ENCODE measurements at regions not wholly inside any gene's neighbourhood (a gene's known extent, or its start where the extent isn't known, plus 50 kb on each side); places are given as distances from the start of the nearest gene placed in this dataset.

DNA sequence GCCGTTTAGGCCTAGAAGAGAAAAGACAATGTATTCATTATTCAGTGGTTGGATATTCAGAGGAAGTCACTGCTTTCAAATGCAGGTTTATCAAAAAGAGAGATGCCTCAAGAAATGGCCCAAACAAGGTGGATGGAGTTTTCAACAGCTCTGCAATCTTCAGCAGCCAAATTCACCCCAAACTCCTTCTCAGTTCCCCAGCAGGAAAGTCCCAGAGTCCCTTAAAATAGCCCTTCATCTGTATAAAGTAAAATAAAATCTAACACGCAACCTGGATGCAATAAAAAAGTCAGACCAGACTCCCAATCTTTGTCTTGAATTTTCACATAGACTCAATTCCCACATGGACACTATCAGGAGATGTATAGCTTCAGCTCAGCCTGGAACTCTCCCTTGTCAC is 101.6 kb upstream of the SPATA12 start:
- Histone ChIP-seq H3K9me1 (ENCODE audit: insufficient read depth, low read length) (no peaks in the 10 kb centered on the region), H3K9ac (ENCODE audit: low read depth, low read length) (no peak overlapping the region), H2BK20ac (ENCODE audit: low read depth, low read length) (no peak overlapping the region), H3K23ac (ENCODE audit: low read depth, low read length) (no peak overlapping the region), H2AFZ (replicated peaks; ENCODE audit: low read length, poor library complexity) (no peak overlapping the region), H3K14ac (replicated peaks; ENCODE audit: low read depth, low read length) (no peak overlapping the region), H3K36me3 (ENCODE audit: control insufficient read depth, insufficient read depth, low read length) (no peaks in the 10 kb centered on the region), H3K79me1 (ENCODE audit: low read depth in 1 of 2, low read length in 2 of 2) (no peaks in the 10 kb centered on the region), H2BK5ac (ENCODE audit: low read depth, low read length, poor library complexity, severe bottlenecking) (no peak overlapping the region), H3K27me3 (ENCODE audit: control insufficient read depth, insufficient read depth, low read length) (no peaks in the 10 kb centered on the region; the same call in 1 of the 2 replicates), H2AK5ac (ENCODE audit: low read depth, low read length) (no peak overlapping the region), H3K4me2 (ENCODE audit: low read depth, low read length) (no peak overlapping the region), H3K9me3 (ENCODE audit: control insufficient read depth, insufficient read depth, low read length) (no peaks in the 10 kb centered on the region), H3K4me3 (ENCODE audit: insufficient read depth, low read depth, low read length) (no peak overlapping the region), H4K5ac (ENCODE audit: low read depth, low read length) (no peak overlapping the region), H2BK120ac (ENCODE audit: low read depth, low read length) (no peak overlapping the region), H2BK15ac (ENCODE audit: low read depth, low read length) (no peak overlapping the region), H3K4ac (ENCODE audit: low read depth, low read length) (no peak overlapping the region), H3K4me1 (ENCODE audit: control insufficient read depth, insufficient read depth, low read length) (no peaks in the 10 kb centered on the region), H2AK9ac (replicated peaks; ENCODE audit: low read depth, low read length, poor library complexity) (no peak overlapping the region), H3K27ac (ENCODE audit: insufficient read depth, low read length) (no peak overlapping the region), H4K8ac (ENCODE audit: low read depth in 2 of 2, low read length in 2 of 2) (no peak overlapping the region), H4K20me1 (ENCODE audit: insufficient read depth, low read length) (no peaks in the 10 kb centered on the region), H4K91ac (ENCODE audit: insufficient read depth, low read depth, low read length) (no peak overlapping the region), H3K56ac (ENCODE audit: extremely low read depth, insufficient read depth, low read length) (no peak overlapping the region), H3K18ac (ENCODE audit: low read depth, low read length) (no peak overlapping the region)
- WGBS, 2 experiments (ENCODE audit: extremely low coverage in 2 of 2, insufficient read length in 1 of 2): no CpG with 5 or more reads among the region's 2 CpGs
- in situ Hi-C loops (cut with MboI; ENCODE audit: low sequenced_read_pairs): no loop called here
- dilution Hi-C loops (cut with HindIII; ENCODE audit: low sequenced_read_pairs, unreplicated experiment): no loop called here
- DNase-seq (no peak), ATAC-seq (ENCODE audit: low read depth) (no peak)
- CTCF ChIA-PET: no interaction called here
- intact Hi-C loops (cut with micrococcal nuclease): no loop called here
- POLR2A ChIA-PET (ENCODE audit: unreplicated experiment): no interaction called here
- TF ChIP-seq BHLHE40 (IDR thresholded peaks at IDR 0.05; ENCODE audit: low read depth, low read length) (no peak), MAZ (IDR thresholded peaks at IDR 0.05; ENCODE audit: borderline replicate concordance, low read depth, low read length) (no peak), POLR2A (IDR thresholded peaks at IDR 0.05; ENCODE audit: low read depth, low read length) (no peak), MXI1 (IDR thresholded peaks at IDR 0.05; ENCODE audit: borderline replicate concordance, low read depth, low read length) (no peak)
- TF ChIP-seq, protein P1, sequence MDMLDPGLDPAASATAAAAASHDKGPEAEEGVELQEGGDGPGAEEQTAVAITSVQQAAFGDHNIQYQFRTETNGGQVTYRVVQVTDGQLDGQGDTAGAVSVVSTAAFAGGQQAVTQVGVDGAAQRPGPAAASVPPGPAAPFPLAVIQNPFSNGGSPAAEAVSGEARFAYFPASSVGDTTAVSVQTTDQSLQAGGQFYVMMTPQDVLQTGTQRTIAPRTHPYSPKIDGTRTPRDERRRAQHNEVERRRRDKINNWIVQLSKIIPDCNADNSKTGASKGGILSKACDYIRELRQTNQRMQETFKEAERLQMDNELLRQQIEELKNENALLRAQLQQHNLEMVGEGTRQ (IDR thresholded peaks at IDR 0.05; ENCODE audit: low read depth, low read length): no peak
- no TSS peak for BruUV-seq (replicated peaks)
